IMR-90 (cell line): ENCODE measurements at regions not wholly inside any gene's neighbourhood (a gene's known extent, or its start where the extent isn't known, plus 50 kb on each side); places are given as distances from the start of the nearest gene placed in this dataset.

Experiments used
- ATAC-seq: fragments of 200-7000 bp; cut with Tn5 transposase; 2 replicates; pipeline ENCODE4 v1.9.1; 2020; ENCODE audit warnings: low read depth, mild to moderate bottlenecking, moderate library complexity
- BruUV-seq: library from RNA; stranded (reverse); fragments of 400-500 nt; replicated peaks from 2 replicates; lab custom pipeline; 2021; lab: Mats Ljungman, UMichigan
- CTCF ChIA-PET: fragments of 300-600 bp; formaldehyde crosslinking; extraction: SDS; loops from one replicate; lab custom pipeline; 2021; ENCODE audit warnings: antibody characterized with exemption; lab: Yijun Ruan, JAX
- POLR2A ChIA-PET: fragments of 300-600 bp; sonication (Branson Sonifier 250); formaldehyde crosslinking; loops from one replicate; lab custom pipeline; 2022; ENCODE audit warnings: antibody characterized with exemption; ENCODE audit not compliant: unreplicated experiment; lab: Charles Lee
- DNase-seq: peaks from one replicate; pipeline ENCODE4 v3.0.0; 2013
- H2AFZ ChIP-seq: replicated peaks from 2 replicates; pipeline ENCODE3; 2013; ENCODE audit warnings: low read length, mild to moderate bottlenecking; ENCODE audit not compliant: poor library complexity
- H2AK5ac ChIP-seq: 2 replicates; pipeline ENCODE4 v1.6.1; 2013; ENCODE audit warnings: low read depth, low read length, inconsistent platforms
- H2AK9ac ChIP-seq: replicated peaks from 2 replicates; pipeline ENCODE3; 2013; ENCODE audit warnings: mild to moderate bottlenecking, low read depth, low read length, moderate library complexity; ENCODE audit not compliant: poor library complexity
- H2BK120ac ChIP-seq: 2 replicates; pipeline ENCODE4 v1.6.1; 2013; ENCODE audit warnings: low read depth, low read length, inconsistent platforms
- H2BK15ac ChIP-seq: 3 replicates; pipeline ENCODE4 v1.6.1; 2013; ENCODE audit warnings: low read depth, low read length, inconsistent platforms
- H2BK20ac ChIP-seq: 2 replicates; pipeline ENCODE4 v1.6.1; 2013; ENCODE audit warnings: low read depth, mild to moderate bottlenecking, inconsistent platforms, low read length, moderate library complexity
- H2BK5ac ChIP-seq: 2 replicates; pipeline ENCODE4 v1.6.1; 2013; ENCODE audit warnings: mild to moderate bottlenecking, low read depth, low read length, inconsistent platforms; ENCODE audit not compliant: poor library complexity, severe bottlenecking
- H3K14ac ChIP-seq: replicated peaks from 2 replicates; pipeline ENCODE4 v1.6.1; 2013; ENCODE audit warnings: low read depth, low read length, inconsistent platforms
- H3K18ac ChIP-seq: 2 replicates; pipeline ENCODE4 v1.6.1; 2013; ENCODE audit warnings: low read depth, low read length, control low read depth
- H3K23ac ChIP-seq: 2 replicates; pipeline ENCODE4 v1.6.1; 2013; ENCODE audit warnings: low read depth, low read length, inconsistent platforms
- H3K27ac ChIP-seq: 2 replicates; pipeline ENCODE4 v1.5.1; 2013; ENCODE audit warnings: mild to moderate bottlenecking, control low read depth, low read length; ENCODE audit not compliant: insufficient read depth
- H3K27me3 ChIP-seq: 2 replicates; pipeline ENCODE4 v1.6.1; 2013; ENCODE audit warnings: low read length; ENCODE audit not compliant: control insufficient read depth, insufficient read depth
- H3K36me3 ChIP-seq: 2 replicates; pipeline ENCODE4 v1.6.1; 2013; ENCODE audit warnings: low read length, mixed read lengths; ENCODE audit not compliant: control insufficient read depth, insufficient read depth
- H3K4ac ChIP-seq: 2 replicates; pipeline ENCODE4 v1.6.1; 2013; ENCODE audit warnings: low read depth, low read length, inconsistent platforms
- H3K4me1 ChIP-seq: 2 replicates; pipeline ENCODE4 v1.6.1; 2013; ENCODE audit warnings: low read length, mixed read lengths; ENCODE audit not compliant: control insufficient read depth, insufficient read depth
- H3K4me2 ChIP-seq: 2 replicates; pipeline ENCODE4 v1.6.1; 2013; ENCODE audit warnings: low read depth, mild to moderate bottlenecking, control low read depth, low read length, moderate library complexity
- H3K4me3 ChIP-seq: 2 replicates; pipeline ENCODE4 v1.5.1; 2013; ENCODE audit warnings: low read depth, mild to moderate bottlenecking, control low read depth, low read length, moderate library complexity; ENCODE audit not compliant: insufficient read depth
- H3K56ac ChIP-seq: 2 replicates; pipeline ENCODE4 v1.6.1; 2013; ENCODE audit warnings: low read length, inconsistent platforms; ENCODE audit not compliant: insufficient read depth; ENCODE audit errors: extremely low read depth
- H3K79me1 ChIP-seq, 2 experiments: 2 replicates each; pipeline ENCODE4 v1.6.1; 2013; ENCODE audit warnings: low read length in 2 of 2, inconsistent platforms in 1 of 2, low read depth in 1 of 2
- H3K9ac ChIP-seq: 2 replicates; pipeline ENCODE4 v1.6.1; 2013; ENCODE audit warnings: low read depth, low read length, control low read depth
- H3K9me1 ChIP-seq: 2 replicates; pipeline ENCODE4 v1.6.1; 2013; ENCODE audit warnings: low read length, inconsistent platforms; ENCODE audit not compliant: insufficient read depth
- H3K9me3 ChIP-seq: 2 replicates; pipeline ENCODE4 v1.6.1; 2013; ENCODE audit warnings: low read length; ENCODE audit not compliant: control insufficient read depth, insufficient read depth
- H4K20me1 ChIP-seq: 2 replicates; pipeline ENCODE4 v1.6.1; 2013; ENCODE audit warnings: low read length, inconsistent platforms; ENCODE audit not compliant: insufficient read depth
- H4K5ac ChIP-seq: 2 replicates; pipeline ENCODE4 v1.6.1; 2013; ENCODE audit warnings: mild to moderate bottlenecking, low read depth, low read length, control low read depth
- H4K8ac ChIP-seq, 2 experiments: 2 replicates each; pipeline ENCODE4 v1.6.1; 2013; ENCODE audit warnings: low read depth in 2 of 2, low read length in 2 of 2, control low read depth in 1 of 2, inconsistent platforms in 1 of 2
- H4K91ac ChIP-seq: 2 replicates; pipeline ENCODE4 v1.6.1; 2013; ENCODE audit warnings: low read depth, low read length, inconsistent platforms; ENCODE audit not compliant: insufficient read depth
- BHLHE40 ChIP-seq: fragments of 150-350 bp; IDR thresholded peaks from 2 replicates; pipeline ENCODE4 v1.6.1; 2016; ENCODE audit warnings: mild to moderate bottlenecking, low read depth, low read length
- CEBPB ChIP-seq: IDR thresholded peaks from 2 replicates; pipeline ENCODE4 v1.6.1; 2012; ENCODE audit warnings: low read depth, low read length, improper control_type of control experiment
- CHD1 ChIP-seq: IDR thresholded peaks from 2 replicates; pipeline ENCODE4 v1.6.1; 2012; ENCODE audit warnings: low read depth, low read length, improper control_type of control experiment
- MAFK ChIP-seq: IDR thresholded peaks from 2 replicates; pipeline ENCODE4 v1.6.1; 2012; ENCODE audit warnings: low read depth, low read length, improper control_type of control experiment
- MAZ ChIP-seq: IDR thresholded peaks from 2 replicates; pipeline ENCODE4 v1.6.1; 2012; ENCODE audit warnings: low read depth, mild to moderate bottlenecking, low read length, improper control_type of control experiment, moderate library complexity, borderline replicate concordance
- MXI1 ChIP-seq: IDR thresholded peaks from 2 replicates; pipeline ENCODE4 v1.6.1; 2012; ENCODE audit warnings: low read depth, mild to moderate bottlenecking, low read length, moderate library complexity, borderline replicate concordance
- NFE2L2 ChIP-seq: fragments of 150-350 bp; IDR thresholded peaks from 2 replicates; pipeline ENCODE4 v1.6.1; 2016; ENCODE audit warnings: low read depth, mild to moderate bottlenecking, low read length
- POLR2A ChIP-seq: IDR thresholded peaks from 2 replicates; pipeline ENCODE4 v1.6.1; 2012; ENCODE audit warnings: mild to moderate bottlenecking, low read depth, low read length
- RCOR1 ChIP-seq: IDR thresholded peaks from 2 replicates; pipeline ENCODE4 v1.6.1; 2012; ENCODE audit warnings: mild to moderate bottlenecking, low read length, improper control_type of control experiment; ENCODE audit not compliant: insufficient replicate concordance
- RFX5 ChIP-seq: IDR thresholded peaks from 2 replicates; pipeline ENCODE4 v1.8.0; 2012; ENCODE audit warnings: low read depth, mild to moderate bottlenecking, low read length, moderate library complexity
- SMC3 ChIP-seq: fragments of 150-350 bp; IDR thresholded peaks from 2 replicates; pipeline ENCODE4 v1.6.1; 2016; ENCODE audit warnings: low read depth, mild to moderate bottlenecking, antibody characterized with exemption, low read length, moderate library complexity
- dilution Hi-C: fragments of 300-500 bp; cut with HindIII; formaldehyde crosslinking; loops from one replicate; pipeline ENCODE4 v1.14.3; 2018; ENCODE audit warnings: low sequenced_read_pairs; ENCODE audit not compliant: unreplicated experiment
- in situ Hi-C: fragments of 300-500 bp; cut with MboI; formaldehyde crosslinking; loops from 3 replicates; pipeline ENCODE4 v1.14.3; 2019; ENCODE audit warnings: low sequenced_read_pairs, inconsistent platforms, mixed read lengths
- intact Hi-C: fragments of 100-400 bp; cut with micrococcal nuclease; formaldehyde crosslinking; loops from 2 replicates; pipeline ENCODE4 v1.10.0; 2022
- TF ChIP-seq, protein P1 (sequence below): conservative IDR thresholded peaks from 2 replicates; pipeline ENCODE4 v1.5.1; 2012; ENCODE audit warnings: mild to moderate bottlenecking, low read depth, low read length, improper control_type of control experiment
- TF ChIP-seq, protein P2 (sequence below): fragments of 150-350 bp; IDR thresholded peaks from 2 replicates; pipeline ENCODE4 v1.6.1; 2017; ENCODE audit warnings: mild to moderate bottlenecking, antibody characterized with exemption, low read length, low read depth
- TF ChIP-seq, protein P3 (sequence below): fragments of 150-350 bp; IDR thresholded peaks from 2 replicates; pipeline ENCODE4 v1.6.1; 2016; ENCODE audit warnings: low read depth, mild to moderate bottlenecking, low read length, moderate library complexity, borderline replicate concordance

DNA sequence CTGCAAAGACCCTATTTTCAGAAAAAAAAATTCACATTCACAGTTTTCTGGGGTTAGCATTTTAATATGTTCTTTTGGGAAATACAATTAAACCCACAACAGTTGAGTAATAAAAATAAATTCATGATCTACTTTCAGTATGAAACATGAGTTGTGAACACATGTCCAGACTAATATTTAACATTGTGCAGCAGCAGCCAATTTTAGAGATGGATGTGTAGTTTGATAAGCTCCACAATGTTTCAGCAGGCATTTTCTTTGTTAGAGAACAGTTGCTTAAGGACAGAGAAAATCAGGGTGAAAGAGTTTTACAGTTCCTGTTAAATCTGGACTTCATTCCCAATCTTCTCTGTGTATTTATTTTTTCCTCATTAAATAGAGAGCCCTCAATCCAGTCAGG, 519.5 kb downstream of the PIK3C3 start:
- Histone ChIP-seq H3K4me3 (no peak overlapping the region), H3K79me1 (no peaks in the 10 kb centered on the region), H3K9me1 (no peaks in the 10 kb centered on the region), H3K4me2 (no peak overlapping the region), H4K20me1 (no peaks in the 10 kb centered on the region), H3K9me3 (peaks cover 7% of the 10 kb centered on the region; the same call in 1 of the 2 replicates), H3K56ac (no peak overlapping the region), H2AFZ (no peak overlapping the region), H3K23ac (no peak overlapping the region), H2BK5ac (no peak overlapping the region), H3K36me3 (no peaks in the 10 kb centered on the region), H2BK120ac (no peak overlapping the region), H3K4me1 (no peaks in the 10 kb centered on the region), H2AK5ac (no peak overlapping the region), H3K27me3 (no peaks in the 10 kb centered on the region), H4K8ac (no peak overlapping the region), H3K9ac (no peak overlapping the region), H3K14ac (no peak overlapping the region), H3K18ac (no peak overlapping the region), H3K27ac (no peak overlapping the region), H4K5ac (no peak overlapping the region), H2BK20ac (no peak overlapping the region), H4K91ac (no peak overlapping the region), H3K4ac (no peak overlapping the region), H2BK15ac (no peak overlapping the region), H2AK9ac (no peak overlapping the region)
- CTCF ChIA-PET, result no interaction called here
- TF ChIP-seq MXI1 (no peak), MAFK (no peak), SMC3 (no peak), RFX5 (no peak), MAZ (no peak), POLR2A (no peak), RCOR1 (no peak), CEBPB (no peak), BHLHE40 (no peak), CHD1 (no peak), NFE2L2 (no peak)
- TF ChIP-seq, protein P1, sequence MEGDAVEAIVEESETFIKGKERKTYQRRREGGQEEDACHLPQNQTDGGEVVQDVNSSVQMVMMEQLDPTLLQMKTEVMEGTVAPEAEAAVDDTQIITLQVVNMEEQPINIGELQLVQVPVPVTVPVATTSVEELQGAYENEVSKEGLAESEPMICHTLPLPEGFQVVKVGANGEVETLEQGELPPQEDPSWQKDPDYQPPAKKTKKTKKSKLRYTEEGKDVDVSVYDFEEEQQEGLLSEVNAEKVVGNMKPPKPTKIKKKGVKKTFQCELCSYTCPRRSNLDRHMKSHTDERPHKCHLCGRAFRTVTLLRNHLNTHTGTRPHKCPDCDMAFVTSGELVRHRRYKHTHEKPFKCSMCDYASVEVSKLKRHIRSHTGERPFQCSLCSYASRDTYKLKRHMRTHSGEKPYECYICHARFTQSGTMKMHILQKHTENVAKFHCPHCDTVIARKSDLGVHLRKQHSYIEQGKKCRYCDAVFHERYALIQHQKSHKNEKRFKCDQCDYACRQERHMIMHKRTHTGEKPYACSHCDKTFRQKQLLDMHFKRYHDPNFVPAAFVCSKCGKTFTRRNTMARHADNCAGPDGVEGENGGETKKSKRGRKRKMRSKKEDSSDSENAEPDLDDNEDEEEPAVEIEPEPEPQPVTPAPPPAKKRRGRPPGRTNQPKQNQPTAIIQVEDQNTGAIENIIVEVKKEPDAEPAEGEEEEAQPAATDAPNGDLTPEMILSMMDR, result no peak
- TF ChIP-seq, protein P2, sequence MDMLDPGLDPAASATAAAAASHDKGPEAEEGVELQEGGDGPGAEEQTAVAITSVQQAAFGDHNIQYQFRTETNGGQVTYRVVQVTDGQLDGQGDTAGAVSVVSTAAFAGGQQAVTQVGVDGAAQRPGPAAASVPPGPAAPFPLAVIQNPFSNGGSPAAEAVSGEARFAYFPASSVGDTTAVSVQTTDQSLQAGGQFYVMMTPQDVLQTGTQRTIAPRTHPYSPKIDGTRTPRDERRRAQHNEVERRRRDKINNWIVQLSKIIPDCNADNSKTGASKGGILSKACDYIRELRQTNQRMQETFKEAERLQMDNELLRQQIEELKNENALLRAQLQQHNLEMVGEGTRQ, result no peak
- TF ChIP-seq, protein P3, sequence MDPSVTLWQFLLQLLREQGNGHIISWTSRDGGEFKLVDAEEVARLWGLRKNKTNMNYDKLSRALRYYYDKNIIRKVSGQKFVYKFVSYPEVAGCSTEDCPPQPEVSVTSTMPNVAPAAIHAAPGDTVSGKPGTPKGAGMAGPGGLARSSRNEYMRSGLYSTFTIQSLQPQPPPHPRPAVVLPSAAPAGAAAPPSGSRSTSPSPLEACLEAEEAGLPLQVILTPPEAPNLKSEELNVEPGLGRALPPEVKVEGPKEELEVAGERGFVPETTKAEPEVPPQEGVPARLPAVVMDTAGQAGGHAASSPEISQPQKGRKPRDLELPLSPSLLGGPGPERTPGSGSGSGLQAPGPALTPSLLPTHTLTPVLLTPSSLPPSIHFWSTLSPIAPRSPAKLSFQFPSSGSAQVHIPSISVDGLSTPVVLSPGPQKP, result no peak
- DNase-seq (no peak), ATAC-seq (no peak)
- in situ Hi-C loops (no loop called here), intact Hi-C loops (no loop called here), dilution Hi-C loops (no loop called here)
- POLR2A ChIA-PET, result no interaction called here
- no TSS peak for BruUV-seq
